Activated CD4-positive, alpha-beta T cell treated with anti-CD3 and anti-CD28 coated beads, Interleukin-2, amount 50 U/mL, for 1 hour (primary cell): ENCODE measurements at regions not wholly inside any gene's neighbourhood (a gene's known extent, or its start where the extent isn't known, plus 50 kb on each side); places are given as distances from the start of the nearest gene placed in this dataset.

ENCODE experiments used
- DNase-seq: peaks from one replicate; pipeline ENCODE4 v3.0.0-alpha.2; 2020

DNA sequence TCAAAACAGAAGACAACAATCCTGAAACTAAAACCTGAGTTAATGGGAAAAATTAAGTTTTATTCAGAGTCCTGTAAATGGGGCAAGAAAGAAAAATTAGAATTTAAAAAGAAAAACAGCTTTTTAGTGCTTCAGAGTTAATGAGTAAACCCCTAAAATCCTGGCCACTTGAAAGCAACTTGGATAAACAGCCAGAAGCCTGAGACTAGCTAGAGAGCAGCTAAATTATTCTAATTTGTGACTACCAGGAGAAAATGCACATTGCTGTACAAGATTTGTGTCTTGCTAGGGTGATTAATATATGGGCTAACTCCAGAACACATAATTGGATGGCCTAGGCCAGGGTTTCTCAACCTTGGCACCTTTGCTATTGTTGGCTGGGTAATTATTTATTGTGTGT lies 62.4 kb upstream of the ARG1 start:
- no peak for DNase-seq

DNA sequence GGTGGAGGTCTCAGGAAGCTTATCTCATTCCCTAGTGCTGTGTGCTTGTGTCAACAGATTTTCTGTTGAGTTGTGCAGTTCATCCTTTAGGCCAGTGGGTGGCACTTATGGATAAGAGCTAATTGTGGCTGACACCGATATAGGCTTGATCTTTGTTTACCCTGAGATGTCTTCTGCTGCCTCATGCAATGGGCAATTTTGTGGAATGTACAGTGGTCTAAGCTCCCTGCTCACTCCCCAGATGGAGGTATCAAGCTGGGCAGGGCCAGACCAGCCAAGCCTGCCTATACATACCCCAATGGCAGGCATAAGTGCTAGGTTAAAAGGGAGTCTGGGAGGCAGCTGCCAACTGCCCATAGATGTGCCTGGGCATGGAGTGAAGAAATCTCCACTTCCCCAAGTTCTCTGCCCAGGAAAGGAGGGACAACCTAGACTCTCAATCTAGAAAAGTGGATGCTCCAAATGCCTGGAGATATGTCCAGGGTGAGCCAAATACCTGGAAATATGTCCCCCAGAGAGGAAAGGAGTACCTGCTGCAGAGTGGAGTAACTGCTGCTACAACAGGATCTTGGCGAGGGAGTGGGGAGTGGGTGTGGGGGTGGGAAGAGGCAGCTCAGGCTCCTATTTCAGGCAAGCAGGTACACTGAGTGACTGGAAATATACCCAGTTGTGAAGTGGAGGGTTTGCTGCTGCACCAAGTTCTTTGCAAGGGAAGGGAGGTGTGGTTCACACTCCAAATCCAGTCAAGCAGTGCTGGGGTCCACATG lies 53.2 kb upstream of the ARG1 start:
- DNase-seq = peak; percentile 31
